ENCODE measurements at regions not wholly inside any gene's neighbourhood (a gene's known extent, or its start where the extent isn't known, plus 50 kb on each side); places are given as distances from the start of the nearest gene placed in this dataset.

DNA sequence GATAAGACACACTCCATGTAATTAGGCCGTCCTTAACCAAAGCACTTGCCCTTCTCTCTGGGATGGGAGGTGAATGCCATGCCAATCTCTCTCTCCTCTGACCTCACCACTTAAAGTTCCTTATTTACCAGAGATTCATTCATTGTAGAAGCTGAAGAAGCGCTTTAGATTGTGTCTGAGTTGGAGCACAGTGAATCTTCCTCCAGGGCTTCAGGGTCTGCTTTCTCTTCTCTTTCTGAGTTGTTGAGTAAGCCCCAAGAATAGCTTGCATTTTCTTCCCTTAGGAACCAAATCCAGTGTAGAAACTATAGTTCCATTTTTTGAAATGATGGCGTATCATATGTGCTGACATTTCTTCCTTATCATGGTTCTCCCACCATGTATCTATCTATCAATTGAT is 104.5 kb upstream of the MAML3 start:
- no peak for TF ChIP-seq POLR2A (IDR thresholded peaks at IDR 0.05)
- no peak for TF ChIP-seq POLR2AphosphoS5 (IDR thresholded peaks at IDR 0.05)
- TF ChIP-seq, protein P1, sequence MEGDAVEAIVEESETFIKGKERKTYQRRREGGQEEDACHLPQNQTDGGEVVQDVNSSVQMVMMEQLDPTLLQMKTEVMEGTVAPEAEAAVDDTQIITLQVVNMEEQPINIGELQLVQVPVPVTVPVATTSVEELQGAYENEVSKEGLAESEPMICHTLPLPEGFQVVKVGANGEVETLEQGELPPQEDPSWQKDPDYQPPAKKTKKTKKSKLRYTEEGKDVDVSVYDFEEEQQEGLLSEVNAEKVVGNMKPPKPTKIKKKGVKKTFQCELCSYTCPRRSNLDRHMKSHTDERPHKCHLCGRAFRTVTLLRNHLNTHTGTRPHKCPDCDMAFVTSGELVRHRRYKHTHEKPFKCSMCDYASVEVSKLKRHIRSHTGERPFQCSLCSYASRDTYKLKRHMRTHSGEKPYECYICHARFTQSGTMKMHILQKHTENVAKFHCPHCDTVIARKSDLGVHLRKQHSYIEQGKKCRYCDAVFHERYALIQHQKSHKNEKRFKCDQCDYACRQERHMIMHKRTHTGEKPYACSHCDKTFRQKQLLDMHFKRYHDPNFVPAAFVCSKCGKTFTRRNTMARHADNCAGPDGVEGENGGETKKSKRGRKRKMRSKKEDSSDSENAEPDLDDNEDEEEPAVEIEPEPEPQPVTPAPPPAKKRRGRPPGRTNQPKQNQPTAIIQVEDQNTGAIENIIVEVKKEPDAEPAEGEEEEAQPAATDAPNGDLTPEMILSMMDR (IDR thresholded peaks at IDR 0.05 in 8 of 11, conservative IDR thresholded peaks at IDR 0.05 in 3 of 11): no peak
